ENCODE measurements at regions not wholly inside any gene's neighbourhood (a gene's known extent, or its start where the extent isn't known, plus 50 kb on each side); places are given as distances from the start of the nearest gene placed in this dataset.

DNA sequence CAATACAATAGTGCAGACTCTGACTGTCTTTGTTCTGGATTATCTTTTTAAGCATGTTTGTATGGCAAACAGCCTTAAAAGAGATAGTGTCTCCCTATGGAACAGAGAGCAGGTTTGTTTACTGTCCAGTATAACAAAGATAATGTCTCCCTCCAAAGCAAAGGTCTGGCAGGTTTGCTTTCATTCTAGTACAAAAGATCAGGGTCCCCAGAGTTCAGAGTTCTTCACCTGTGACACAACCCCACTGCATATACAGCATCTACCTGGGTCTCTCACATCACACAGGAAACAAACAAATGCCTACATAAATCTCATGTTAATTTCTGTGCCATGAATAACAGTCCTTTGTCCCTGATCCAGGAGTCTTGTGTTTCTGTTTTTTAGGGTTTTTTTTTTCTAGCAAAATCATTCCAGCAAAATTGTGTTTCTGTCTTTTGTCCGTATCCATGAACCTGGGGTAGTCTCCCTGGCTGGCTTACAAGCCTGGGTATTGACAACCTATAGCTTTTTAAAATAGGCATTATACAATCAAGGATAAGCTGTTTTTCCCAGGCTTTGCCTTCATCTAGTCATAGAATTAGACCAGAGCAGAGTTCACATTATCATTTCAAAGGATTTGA lies 89.4 kb upstream of the PTBP2 start:
- DNase-seq (ENCODE audit: insufficient read length, low spot score) (no peak), FAIRE-seq (no peak)

DNA sequence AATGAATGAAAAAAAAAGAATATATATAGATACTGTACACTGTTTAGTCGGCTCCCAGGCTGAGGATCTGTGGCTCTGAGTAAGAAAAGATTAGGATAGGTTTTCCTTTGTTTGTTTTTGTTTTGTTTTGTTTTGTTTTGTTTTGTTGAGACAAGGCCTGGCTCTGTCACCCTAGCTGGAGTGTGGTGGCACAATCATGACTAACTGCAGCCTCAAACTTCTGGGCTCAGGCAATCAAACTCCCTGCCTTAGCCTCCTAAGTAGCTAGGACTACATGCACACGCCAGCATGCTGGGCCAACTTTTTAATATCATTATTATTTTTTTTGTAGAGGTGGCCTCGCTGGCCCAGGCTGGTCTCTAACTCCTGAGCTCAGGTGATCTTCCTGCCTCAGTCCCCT lies 87.9 kb upstream of the PTBP2 start:
- TF ChIP-seq, protein P1, sequence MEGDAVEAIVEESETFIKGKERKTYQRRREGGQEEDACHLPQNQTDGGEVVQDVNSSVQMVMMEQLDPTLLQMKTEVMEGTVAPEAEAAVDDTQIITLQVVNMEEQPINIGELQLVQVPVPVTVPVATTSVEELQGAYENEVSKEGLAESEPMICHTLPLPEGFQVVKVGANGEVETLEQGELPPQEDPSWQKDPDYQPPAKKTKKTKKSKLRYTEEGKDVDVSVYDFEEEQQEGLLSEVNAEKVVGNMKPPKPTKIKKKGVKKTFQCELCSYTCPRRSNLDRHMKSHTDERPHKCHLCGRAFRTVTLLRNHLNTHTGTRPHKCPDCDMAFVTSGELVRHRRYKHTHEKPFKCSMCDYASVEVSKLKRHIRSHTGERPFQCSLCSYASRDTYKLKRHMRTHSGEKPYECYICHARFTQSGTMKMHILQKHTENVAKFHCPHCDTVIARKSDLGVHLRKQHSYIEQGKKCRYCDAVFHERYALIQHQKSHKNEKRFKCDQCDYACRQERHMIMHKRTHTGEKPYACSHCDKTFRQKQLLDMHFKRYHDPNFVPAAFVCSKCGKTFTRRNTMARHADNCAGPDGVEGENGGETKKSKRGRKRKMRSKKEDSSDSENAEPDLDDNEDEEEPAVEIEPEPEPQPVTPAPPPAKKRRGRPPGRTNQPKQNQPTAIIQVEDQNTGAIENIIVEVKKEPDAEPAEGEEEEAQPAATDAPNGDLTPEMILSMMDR (IDR thresholded peaks at IDR 0.05; ENCODE audit: insufficient read depth, missing control alignments), result no peak
- no peak for DNase-seq (ENCODE audit: insufficient read length, low spot score)
- no peak for FAIRE-seq

More for the DNA sequence above, 89.4 kb upstream of the PTBP2 start:
- TF ChIP-seq, protein P1 (IDR thresholded peaks at IDR 0.05; ENCODE audit: insufficient read depth, missing control alignments), result no peak

DNA sequence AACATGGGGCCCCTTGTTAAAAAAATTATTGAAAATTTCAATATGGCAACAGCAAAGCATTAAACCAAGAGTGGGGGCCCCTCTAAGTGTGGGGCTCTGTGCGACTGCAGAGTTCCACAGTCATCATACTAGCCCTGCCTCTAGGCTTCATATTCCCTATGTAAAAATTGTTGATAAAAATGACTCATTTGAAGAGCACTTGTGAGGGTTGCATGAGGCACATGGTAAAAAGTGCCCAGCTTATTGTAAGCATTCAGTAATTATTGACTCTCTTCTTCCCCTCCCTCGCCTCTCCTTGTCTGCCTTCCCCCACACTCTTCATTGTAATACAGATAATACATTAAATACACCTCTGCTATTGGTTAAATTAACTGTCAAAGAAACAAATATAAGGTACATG lies 86.7 kb upstream of the PTBP2 start:
- DNase-seq (ENCODE audit: insufficient read length, low spot score) (no peak), FAIRE-seq (no peak)
- TF ChIP-seq, protein P1 (IDR thresholded peaks at IDR 0.05; ENCODE audit: insufficient read depth, missing control alignments), result no peak

DNA sequence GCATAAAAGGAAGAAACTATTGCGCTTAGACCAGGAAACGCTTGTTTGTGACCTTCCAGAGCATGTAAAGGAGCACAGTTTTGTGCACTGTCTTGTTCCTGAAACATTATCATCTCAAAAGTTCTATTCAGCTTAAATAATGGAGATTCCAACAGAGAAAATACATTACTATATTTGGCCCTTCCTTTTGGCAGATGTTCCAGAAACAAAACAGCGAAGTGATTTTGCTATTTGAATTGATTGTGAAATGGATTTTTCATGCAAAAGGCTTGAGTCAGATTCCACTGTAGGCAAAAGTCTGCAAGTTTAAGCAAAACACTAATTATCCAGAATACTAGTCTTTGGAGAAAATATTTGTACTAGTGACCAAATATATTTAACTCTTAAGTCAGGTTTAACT lies 80.3 kb upstream of the PTBP2 start:
- DNase-seq (ENCODE audit: insufficient read length, low spot score) (no peak), FAIRE-seq (no peak)
- TF ChIP-seq, protein P1 (IDR thresholded peaks at IDR 0.05; ENCODE audit: insufficient read depth, missing control alignments), result no peak

DNA sequence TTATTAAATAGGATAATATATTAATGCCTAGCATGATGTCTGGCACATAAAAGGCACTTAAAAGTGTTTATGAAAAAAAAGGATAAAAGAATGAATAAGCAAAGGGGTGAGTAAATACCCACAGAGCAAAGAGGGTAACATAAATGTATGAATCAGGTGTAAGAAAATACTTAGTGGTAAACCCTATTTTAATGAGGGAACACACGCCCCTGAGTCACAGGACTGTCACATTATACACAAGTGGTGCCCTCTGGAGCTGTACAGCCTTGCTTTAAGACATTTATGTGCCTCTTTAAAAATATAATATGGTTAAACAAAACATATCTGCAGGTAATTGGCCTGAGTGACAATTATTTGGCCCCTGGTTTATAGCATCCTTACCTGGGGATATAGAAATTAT lies 78.1 kb upstream of the PTBP2 start:
- TF ChIP-seq, protein P1 (IDR thresholded peaks at IDR 0.05; ENCODE audit: insufficient read depth, missing control alignments), result no peak
- DNase-seq (ENCODE audit: insufficient read length, low spot score), result no peak
- FAIRE-seq, result no peak

DNA sequence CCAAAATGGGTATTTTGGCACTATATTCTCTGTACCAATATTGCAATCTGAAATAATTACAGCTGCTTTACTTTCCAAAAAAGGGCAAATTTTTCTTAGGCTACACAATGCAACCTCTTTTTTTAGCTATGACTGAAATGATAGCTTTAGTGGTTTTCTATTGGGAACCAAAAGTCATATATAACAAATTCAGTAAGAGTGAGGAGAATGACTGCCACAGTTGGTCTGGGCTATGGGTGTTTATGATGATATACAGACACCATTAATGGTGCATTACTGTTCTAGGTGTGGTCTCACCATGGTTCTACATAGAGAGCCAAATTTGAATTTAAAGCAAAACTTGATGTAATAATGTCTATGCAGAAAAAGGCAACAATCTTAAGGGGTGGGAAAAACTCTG lies 72.3 kb upstream of the PTBP2 start:
- FAIRE-seq (no peak), DNase-seq (ENCODE audit: insufficient read length, low spot score) (no peak)
- TF ChIP-seq, protein P1 (IDR thresholded peaks at IDR 0.05; ENCODE audit: insufficient read depth, missing control alignments), result no peak

DNA sequence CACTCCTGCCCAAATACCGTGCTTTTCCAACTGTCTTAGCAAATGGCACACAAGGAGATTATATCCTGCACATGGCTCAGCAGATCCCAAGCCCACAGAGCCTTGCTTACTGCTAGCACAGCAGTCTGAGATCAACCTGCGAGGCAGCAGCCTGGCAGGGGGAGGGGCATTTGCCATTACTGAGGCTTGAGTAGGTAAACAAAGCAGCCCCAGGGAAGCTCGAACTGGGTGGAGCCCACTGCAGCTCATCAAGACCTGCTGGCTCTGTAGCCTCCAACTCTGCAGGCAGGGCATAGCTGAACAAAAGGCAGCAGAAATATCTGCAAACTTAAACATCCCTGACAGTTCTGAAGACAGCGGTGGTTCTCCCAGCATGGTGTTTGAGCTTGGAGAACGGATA lies 70.1 kb upstream of the PTBP2 start:
- DNase-seq (ENCODE audit: insufficient read length, low spot score), result no peak
- TF ChIP-seq, protein P1 (IDR thresholded peaks at IDR 0.05; ENCODE audit: insufficient read depth, missing control alignments), result no peak
- FAIRE-seq, result no peak

Data from D721Med (cell line).